Liver (tissue), 8 donors: ENCODE measurements at regions not wholly inside any gene's neighbourhood (a gene's known extent, or its start where the extent isn't known, plus 50 kb on each side); places are given as distances from the start of the nearest gene placed in this dataset.

Experiments used
- DNase-seq: peaks from one replicate; pipeline ENCODE4 v3.0.0-alpha.2; 2017; ENCODE audit warnings: low spot score
- H3K27ac ChIP-seq, 2 donors: one replicate each; pipeline ENCODE4 v1.7.0; 2013; ENCODE audit warnings: inconsistent platforms in 2 of 2, low read length in 2 of 2, control low read depth in 1 of 2, low read depth in 1 of 2, mild to moderate bottlenecking in 1 of 2
- H3K27me3 ChIP-seq, 4 donors: one replicate each; pipeline versions ENCODE4 v1.6.1 to v1.7.0; 2013; ENCODE audit warnings: low read length in 3 of 4, inconsistent platforms in 1 of 4, mild to moderate bottlenecking in 1 of 4, moderate library complexity in 1 of 4; ENCODE audit not compliant: control insufficient read depth in 4 of 4, insufficient read depth in 4 of 4
- H3K36me3 ChIP-seq, 4 donors: one replicate each; pipeline versions ENCODE4 v1.6.1 to v1.7.0; 2013; ENCODE audit warnings: low read length in 3 of 4, mild to moderate bottlenecking in 3 of 4, low read depth in 1 of 4, moderate library complexity in 1 of 4; ENCODE audit not compliant: control insufficient read depth in 4 of 4, insufficient read depth in 3 of 4
- H3K4me1 ChIP-seq, 4 donors: one replicate each; pipeline versions ENCODE4 v1.6.1 to v1.7.0; 2013; ENCODE audit warnings: low read length in 3 of 4, mild to moderate bottlenecking in 3 of 4, moderate library complexity in 1 of 4; ENCODE audit not compliant: control insufficient read depth in 4 of 4, insufficient read depth in 4 of 4
- H3K4me3 ChIP-seq, 3 donors: one replicate each; pipeline versions ENCODE4 v1.6.1 to v1.7.0; 2013; ENCODE audit warnings: low read length in 3 of 3, control low read depth in 1 of 3, low read depth in 1 of 3, mild to moderate bottlenecking in 1 of 3
- H3K9ac ChIP-seq, 2 donors: one replicate each; pipeline ENCODE4 v1.7.0; 2013; ENCODE audit warnings: low read length in 2 of 2, mild to moderate bottlenecking in 2 of 2, moderate library complexity in 2 of 2, control low read depth in 1 of 2, low read depth in 1 of 2
- H3K9me3 ChIP-seq, 4 donors: one replicate each; pipeline versions ENCODE4 v1.6.1 to v1.7.0; 2013; ENCODE audit warnings: low read length in 3 of 4; ENCODE audit not compliant: control insufficient read depth in 4 of 4
- FOXA1 ChIP-seq: IDR thresholded peaks from 2 replicates; pipeline ENCODE4 v1.6.1; 2016; ENCODE audit warnings: antibody characterized with exemption
- FOXA2 ChIP-seq: IDR thresholded peaks from 2 replicates; pipeline ENCODE4 v1.6.1; 2016; ENCODE audit warnings: antibody characterized with exemption
- GABPA ChIP-seq, 2 donors: IDR thresholded peaks in 1 of 2; conservative IDR thresholded peaks in 1 of 2; 2 replicates each; pipeline ENCODE4 v1.6.1; 2016; ENCODE audit warnings: antibody characterized with exemption in 2 of 2, mild to moderate bottlenecking in 1 of 2, moderate library complexity in 1 of 2
- HNF4G ChIP-seq: IDR thresholded peaks from 2 replicates; pipeline ENCODE4 v1.6.1; 2016; ENCODE audit warnings: antibody characterized with exemption
- JUND ChIP-seq, 2 donors: IDR thresholded peaks; 2 replicates each; pipeline ENCODE4 v1.6.1; 2016; ENCODE audit warnings: antibody characterized with exemption in 2 of 2
- NR2F2 ChIP-seq: IDR thresholded peaks from 2 replicates; pipeline ENCODE4 v1.6.1; 2016; ENCODE audit warnings: antibody characterized with exemption
- RAD21 ChIP-seq, 2 donors: IDR thresholded peaks; 2 replicates each; pipeline ENCODE4 v1.6.1; 2016; ENCODE audit warnings: antibody characterized with exemption in 2 of 2, mild to moderate bottlenecking in 2 of 2
- SP1 ChIP-seq: IDR thresholded peaks from 2 replicates; pipeline ENCODE4 v1.6.1; 2018; ENCODE audit warnings: antibody characterized with exemption, mild to moderate bottlenecking
- TAF1 ChIP-seq: conservative IDR thresholded peaks from 2 replicates; pipeline ENCODE4 v1.6.1; 2016; ENCODE audit warnings: antibody characterized with exemption, mild to moderate bottlenecking
- YY1 ChIP-seq: IDR thresholded peaks from 2 replicates; pipeline ENCODE4 v1.6.1; 2016; ENCODE audit warnings: antibody characterized with exemption, mild to moderate bottlenecking
- WGBS: extraction: QIAGEN DNeasy Blood & Tissue Kit; methylation state at CpG from one replicate; pipeline ENCODE4 v1.1.7; 2013; 5-methylcytosine and 5-hydroxymethylcytosine counted together
- TF ChIP-seq, protein P1 (sequence below): IDR thresholded peaks from 2 replicates; pipeline ENCODE4 v1.6.1; 2016; ENCODE audit warnings: antibody characterized with exemption
- TF ChIP-seq, protein P2 (sequence below): fragments of 150-350 bp; IDR thresholded peaks from 2 replicates; pipeline ENCODE4 v1.5.1; 2017; ENCODE audit warnings: improper control_type of control experiment, low read depth, low read length; ENCODE audit not compliant: missing input control
- TF ChIP-seq, protein P3 (sequence below): IDR thresholded peaks from 2 replicates; pipeline ENCODE4 v1.6.1; 2016; ENCODE audit warnings: antibody characterized with exemption
- TF ChIP-seq, protein P4 (sequence below): IDR thresholded peaks from 2 replicates; pipeline ENCODE4 v1.6.1; 2016; ENCODE audit warnings: antibody characterized with exemption
- TF ChIP-seq, protein P5 (sequence below): IDR thresholded peaks from 2 replicates; pipeline ENCODE4 v1.6.1; 2016; ENCODE audit warnings: antibody characterized with exemption, mild to moderate bottlenecking
- donor health status: healthy.
- donor health status: healthy.
- donor health status: healthy.
- donor health status: healthy.
- donor health status: healthy.

DNA sequence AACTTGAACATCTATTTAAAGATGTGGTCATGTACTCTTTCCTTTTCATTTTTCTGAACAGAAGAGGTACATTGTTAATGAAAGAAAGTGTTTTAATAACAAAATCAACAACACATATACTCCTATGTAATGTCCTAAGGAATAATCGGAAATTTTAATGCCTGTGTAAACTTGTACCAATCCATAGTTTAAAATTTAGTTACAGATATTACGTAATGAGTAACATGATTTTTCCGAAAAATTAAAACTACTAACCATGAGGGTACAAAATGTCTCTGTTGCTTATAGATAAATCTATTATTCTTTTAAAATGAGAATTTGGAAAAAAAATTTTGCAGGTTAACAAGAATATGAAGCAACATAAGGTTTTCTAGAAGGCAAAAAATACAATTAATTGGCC, 220.1 kb downstream of the BCAT1 start:
- Histone ChIP-seq H3K9ac (no peak overlapping the region), H3K27me3 (no peaks in the 10 kb centered on the region), H3K27ac (no peak overlapping the region), H3K9me3 (no peaks in the 10 kb centered on the region), H3K4me1 (no peaks in the 10 kb centered on the region), H3K36me3 (no peaks in the 10 kb centered on the region), H3K4me3 (no peak overlapping the region)
- no peak for DNase-seq
- 88% methylated on average over 3 of the region's 3 CpGs for WGBS
- no peak for TF ChIP-seq HNF4G
- TF ChIP-seq, protein P1, sequence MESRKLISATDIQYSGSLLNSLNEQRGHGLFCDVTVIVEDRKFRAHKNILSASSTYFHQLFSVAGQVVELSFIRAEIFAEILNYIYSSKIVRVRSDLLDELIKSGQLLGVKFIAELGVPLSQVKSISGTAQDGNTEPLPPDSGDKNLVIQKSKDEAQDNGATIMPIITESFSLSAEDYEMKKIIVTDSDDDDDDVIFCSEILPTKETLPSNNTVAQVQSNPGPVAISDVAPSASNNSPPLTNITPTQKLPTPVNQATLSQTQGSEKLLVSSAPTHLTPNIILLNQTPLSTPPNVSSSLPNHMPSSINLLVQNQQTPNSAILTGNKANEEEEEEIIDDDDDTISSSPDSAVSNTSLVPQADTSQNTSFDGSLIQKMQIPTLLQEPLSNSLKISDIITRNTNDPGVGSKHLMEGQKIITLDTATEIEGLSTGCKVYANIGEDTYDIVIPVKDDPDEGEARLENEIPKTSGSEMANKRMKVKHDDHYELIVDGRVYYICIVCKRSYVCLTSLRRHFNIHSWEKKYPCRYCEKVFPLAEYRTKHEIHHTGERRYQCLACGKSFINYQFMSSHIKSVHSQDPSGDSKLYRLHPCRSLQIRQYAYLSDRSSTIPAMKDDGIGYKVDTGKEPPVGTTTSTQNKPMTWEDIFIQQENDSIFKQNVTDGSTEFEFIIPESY, result no peak
- TF ChIP-seq, protein P2, sequence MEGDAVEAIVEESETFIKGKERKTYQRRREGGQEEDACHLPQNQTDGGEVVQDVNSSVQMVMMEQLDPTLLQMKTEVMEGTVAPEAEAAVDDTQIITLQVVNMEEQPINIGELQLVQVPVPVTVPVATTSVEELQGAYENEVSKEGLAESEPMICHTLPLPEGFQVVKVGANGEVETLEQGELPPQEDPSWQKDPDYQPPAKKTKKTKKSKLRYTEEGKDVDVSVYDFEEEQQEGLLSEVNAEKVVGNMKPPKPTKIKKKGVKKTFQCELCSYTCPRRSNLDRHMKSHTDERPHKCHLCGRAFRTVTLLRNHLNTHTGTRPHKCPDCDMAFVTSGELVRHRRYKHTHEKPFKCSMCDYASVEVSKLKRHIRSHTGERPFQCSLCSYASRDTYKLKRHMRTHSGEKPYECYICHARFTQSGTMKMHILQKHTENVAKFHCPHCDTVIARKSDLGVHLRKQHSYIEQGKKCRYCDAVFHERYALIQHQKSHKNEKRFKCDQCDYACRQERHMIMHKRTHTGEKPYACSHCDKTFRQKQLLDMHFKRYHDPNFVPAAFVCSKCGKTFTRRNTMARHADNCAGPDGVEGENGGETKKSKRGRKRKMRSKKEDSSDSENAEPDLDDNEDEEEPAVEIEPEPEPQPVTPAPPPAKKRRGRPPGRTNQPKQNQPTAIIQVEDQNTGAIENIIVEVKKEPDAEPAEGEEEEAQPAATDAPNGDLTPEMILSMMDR, result no peak
- no peak for TF ChIP-seq YY1
- TF ChIP-seq NR2F2, result no peak
- TF ChIP-seq, protein P3, sequence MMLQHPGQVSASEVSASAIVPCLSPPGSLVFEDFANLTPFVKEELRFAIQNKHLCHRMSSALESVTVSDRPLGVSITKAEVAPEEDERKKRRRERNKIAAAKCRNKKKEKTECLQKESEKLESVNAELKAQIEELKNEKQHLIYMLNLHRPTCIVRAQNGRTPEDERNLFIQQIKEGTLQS, result no peak
- no peak for TF ChIP-seq JUND (IDR thresholded peaks at IDR 0.05)
- TF ChIP-seq FOXA2, result no peak
- TF ChIP-seq RAD21 (IDR thresholded peaks at IDR 0.05), result no peak
- no peak for TF ChIP-seq FOXA1
- no peak for TF ChIP-seq SP1
- TF ChIP-seq, protein P4, sequence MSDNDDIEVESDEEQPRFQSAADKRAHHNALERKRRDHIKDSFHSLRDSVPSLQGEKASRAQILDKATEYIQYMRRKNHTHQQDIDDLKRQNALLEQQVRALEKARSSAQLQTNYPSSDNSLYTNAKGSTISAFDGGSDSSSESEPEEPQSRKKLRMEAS, result no peak
- no peak for TF ChIP-seq TAF1

DNA sequence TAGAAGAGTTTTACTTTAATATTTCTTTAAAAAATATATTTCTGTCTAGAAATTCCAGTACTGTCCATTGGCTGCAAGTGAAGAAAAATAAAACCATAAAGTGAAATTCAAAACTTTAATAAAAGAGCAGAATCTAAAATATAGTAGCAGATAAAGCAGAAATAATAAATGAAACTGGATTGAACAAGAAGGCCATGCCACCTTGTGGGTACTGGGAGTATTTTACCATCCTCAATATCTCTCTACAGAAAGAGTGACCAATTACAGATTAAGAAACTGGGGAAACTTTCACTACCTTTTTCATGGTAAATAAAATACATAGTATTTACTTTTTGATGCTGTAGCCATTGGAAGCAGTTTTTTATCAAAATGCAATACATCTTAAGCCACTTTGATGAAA, 220.5 kb downstream of the BCAT1 start:
- no peak overlapping the region for H3K27ac ChIP-seq
- no peaks in the 10 kb centered on the region for H3K4me1 ChIP-seq
- TF ChIP-seq, protein P2, result peak; percentile 67
- TF ChIP-seq RAD21 (IDR thresholded peaks at IDR 0.05), result peak; percentile 83 to 85
- no peak for TF ChIP-seq TAF1
- TF ChIP-seq FOXA1, result no peak
- TF ChIP-seq HNF4G, result no peak
- no peak overlapping the region for H3K9ac ChIP-seq
- no peak overlapping the region for H3K4me3 ChIP-seq
- H3K9me3 ChIP-seq, result no peaks in the 10 kb centered on the region
- DNase-seq, result no peak
- H3K36me3 ChIP-seq, result no peaks in the 10 kb centered on the region
- H3K27me3 ChIP-seq, result no peaks in the 10 kb centered on the region

DNA sequence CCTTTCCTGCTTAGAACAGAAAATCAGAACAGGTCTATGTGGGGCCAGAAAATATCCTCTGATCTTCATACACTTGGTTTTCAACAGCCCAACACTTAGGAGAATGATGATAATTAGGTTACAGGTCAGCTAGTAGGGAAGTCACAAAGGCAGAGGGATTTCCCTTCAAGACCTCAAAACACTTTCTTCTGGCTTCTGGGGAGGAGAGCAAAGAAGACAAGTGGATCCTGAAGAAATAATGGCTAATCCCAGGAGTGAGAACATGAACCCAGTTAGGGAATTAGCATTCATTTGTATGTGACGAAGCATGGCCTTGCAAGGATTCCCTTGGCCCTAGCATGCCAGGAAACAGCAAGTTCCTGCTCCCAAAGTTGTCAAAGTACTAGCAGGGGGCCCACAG, 223.3 kb downstream of the BCAT1 start:
- 92% methylated on average over 1 of the region's 1 CpG for whole genome bisulfite sequencing
- Histone ChIP-seq H3K4me3 (no peak overlapping the region), H3K9ac (no peak overlapping the region), H3K27me3 (no peaks in the 10 kb centered on the region), H3K36me3 (no peaks in the 10 kb centered on the region), H3K27ac (no peak overlapping the region), H3K9me3 (no peaks in the 10 kb centered on the region), H3K4me1 (no peaks in the 10 kb centered on the region)
- no peak for DNase-seq
- TF ChIP-seq JUND (IDR thresholded peaks at IDR 0.05) (no peak), FOXA2 (no peak), RAD21 (IDR thresholded peaks at IDR 0.05) (no peak), NR2F2 (no peak), FOXA1 (no peak), GABPA (IDR thresholded peaks at IDR 0.05 in 1 of 2, conservative IDR thresholded peaks at IDR 0.05 in 1 of 2) (no peak), YY1 (no peak)
- TF ChIP-seq, protein P1, result no peak
- TF ChIP-seq, protein P5, sequence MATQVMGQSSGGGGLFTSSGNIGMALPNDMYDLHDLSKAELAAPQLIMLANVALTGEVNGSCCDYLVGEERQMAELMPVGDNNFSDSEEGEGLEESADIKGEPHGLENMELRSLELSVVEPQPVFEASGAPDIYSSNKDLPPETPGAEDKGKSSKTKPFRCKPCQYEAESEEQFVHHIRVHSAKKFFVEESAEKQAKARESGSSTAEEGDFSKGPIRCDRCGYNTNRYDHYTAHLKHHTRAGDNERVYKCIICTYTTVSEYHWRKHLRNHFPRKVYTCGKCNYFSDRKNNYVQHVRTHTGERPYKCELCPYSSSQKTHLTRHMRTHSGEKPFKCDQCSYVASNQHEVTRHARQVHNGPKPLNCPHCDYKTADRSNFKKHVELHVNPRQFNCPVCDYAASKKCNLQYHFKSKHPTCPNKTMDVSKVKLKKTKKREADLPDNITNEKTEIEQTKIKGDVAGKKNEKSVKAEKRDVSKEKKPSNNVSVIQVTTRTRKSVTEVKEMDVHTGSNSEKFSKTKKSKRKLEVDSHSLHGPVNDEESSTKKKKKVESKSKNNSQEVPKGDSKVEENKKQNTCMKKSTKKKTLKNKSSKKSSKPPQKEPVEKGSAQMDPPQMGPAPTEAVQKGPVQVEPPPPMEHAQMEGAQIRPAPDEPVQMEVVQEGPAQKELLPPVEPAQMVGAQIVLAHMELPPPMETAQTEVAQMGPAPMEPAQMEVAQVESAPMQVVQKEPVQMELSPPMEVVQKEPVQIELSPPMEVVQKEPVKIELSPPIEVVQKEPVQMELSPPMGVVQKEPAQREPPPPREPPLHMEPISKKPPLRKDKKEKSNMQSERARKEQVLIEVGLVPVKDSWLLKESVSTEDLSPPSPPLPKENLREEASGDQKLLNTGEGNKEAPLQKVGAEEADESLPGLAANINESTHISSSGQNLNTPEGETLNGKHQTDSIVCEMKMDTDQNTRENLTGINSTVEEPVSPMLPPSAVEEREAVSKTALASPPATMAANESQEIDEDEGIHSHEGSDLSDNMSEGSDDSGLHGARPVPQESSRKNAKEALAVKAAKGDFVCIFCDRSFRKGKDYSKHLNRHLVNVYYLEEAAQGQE, result no peak
- TF ChIP-seq, protein P4, result no peak
